Liver (tissue), 8 donors: ENCODE measurements at regions not wholly inside any gene's neighbourhood (a gene's known extent, or its start where the extent isn't known, plus 50 kb on each side); places are given as distances from the start of the nearest gene placed in this dataset.

Experiments used
- DNase-seq: peaks from one replicate; pipeline ENCODE4 v3.0.0-alpha.2; 2017; ENCODE audit warnings: low spot score
- H3K27ac ChIP-seq, 2 donors: one replicate each; pipeline ENCODE4 v1.7.0; 2013; ENCODE audit warnings: inconsistent platforms in 2 of 2, low read length in 2 of 2, control low read depth in 1 of 2, low read depth in 1 of 2, mild to moderate bottlenecking in 1 of 2
- H3K27me3 ChIP-seq, 4 donors: one replicate each; pipeline versions ENCODE4 v1.6.1 to v1.7.0; 2013; ENCODE audit warnings: low read length in 3 of 4, inconsistent platforms in 1 of 4, mild to moderate bottlenecking in 1 of 4, moderate library complexity in 1 of 4; ENCODE audit not compliant: control insufficient read depth in 4 of 4, insufficient read depth in 4 of 4
- H3K36me3 ChIP-seq, 4 donors: one replicate each; pipeline versions ENCODE4 v1.6.1 to v1.7.0; 2013; ENCODE audit warnings: low read length in 3 of 4, mild to moderate bottlenecking in 3 of 4, low read depth in 1 of 4, moderate library complexity in 1 of 4; ENCODE audit not compliant: control insufficient read depth in 4 of 4, insufficient read depth in 3 of 4
- H3K4me1 ChIP-seq, 4 donors: one replicate each; pipeline versions ENCODE4 v1.6.1 to v1.7.0; 2013; ENCODE audit warnings: low read length in 3 of 4, mild to moderate bottlenecking in 3 of 4, moderate library complexity in 1 of 4; ENCODE audit not compliant: control insufficient read depth in 4 of 4, insufficient read depth in 4 of 4
- H3K4me3 ChIP-seq, 3 donors: one replicate each; pipeline versions ENCODE4 v1.6.1 to v1.7.0; 2013; ENCODE audit warnings: low read length in 3 of 3, control low read depth in 1 of 3, low read depth in 1 of 3, mild to moderate bottlenecking in 1 of 3
- H3K9ac ChIP-seq, 2 donors: one replicate each; pipeline ENCODE4 v1.7.0; 2013; ENCODE audit warnings: low read length in 2 of 2, mild to moderate bottlenecking in 2 of 2, moderate library complexity in 2 of 2, control low read depth in 1 of 2, low read depth in 1 of 2
- H3K9me3 ChIP-seq, 4 donors: one replicate each; pipeline versions ENCODE4 v1.6.1 to v1.7.0; 2013; ENCODE audit warnings: low read length in 3 of 4; ENCODE audit not compliant: control insufficient read depth in 4 of 4
- ATF3 ChIP-seq: IDR thresholded peaks from 2 replicates; pipeline ENCODE4 v1.6.1; 2016; ENCODE audit warnings: antibody characterized with exemption
- CTCF ChIP-seq: fragments of 150-350 bp; IDR thresholded peaks from 2 replicates; pipeline ENCODE4 v1.5.1; 2017; ENCODE audit warnings: improper control_type of control experiment, low read depth, low read length; ENCODE audit not compliant: missing input control
- EGR1 ChIP-seq, 2 donors: IDR thresholded peaks; 2 replicates each; pipeline ENCODE4 v1.6.1; 2016 to 2018; ENCODE audit warnings: antibody characterized with exemption in 2 of 2, low read depth in 2 of 2
- FOXA1 ChIP-seq: IDR thresholded peaks from 2 replicates; pipeline ENCODE4 v1.6.1; 2016; ENCODE audit warnings: antibody characterized with exemption
- FOXA2 ChIP-seq: IDR thresholded peaks from 2 replicates; pipeline ENCODE4 v1.6.1; 2016; ENCODE audit warnings: antibody characterized with exemption
- GABPA ChIP-seq, 2 donors: IDR thresholded peaks in 1 of 2; conservative IDR thresholded peaks in 1 of 2; 2 replicates each; pipeline ENCODE4 v1.6.1; 2016; ENCODE audit warnings: antibody characterized with exemption in 2 of 2, mild to moderate bottlenecking in 1 of 2, moderate library complexity in 1 of 2
- HNF4A ChIP-seq, 2 donors: conservative IDR thresholded peaks; 2 replicates each; pipeline ENCODE4 v1.6.1; 2016; ENCODE audit warnings: antibody characterized with exemption in 2 of 2, mild to moderate bottlenecking in 2 of 2
- HNF4G ChIP-seq: IDR thresholded peaks from 2 replicates; pipeline ENCODE4 v1.6.1; 2016; ENCODE audit warnings: antibody characterized with exemption
- JUND ChIP-seq, 2 donors: IDR thresholded peaks; 2 replicates each; pipeline ENCODE4 v1.6.1; 2016; ENCODE audit warnings: antibody characterized with exemption in 2 of 2
- MAX ChIP-seq: IDR thresholded peaks from 2 replicates; pipeline ENCODE4 v1.6.1; 2016; ENCODE audit warnings: antibody characterized with exemption
- NR2F2 ChIP-seq: IDR thresholded peaks from 2 replicates; pipeline ENCODE4 v1.6.1; 2016; ENCODE audit warnings: antibody characterized with exemption
- RAD21 ChIP-seq, 2 donors: IDR thresholded peaks; 2 replicates each; pipeline ENCODE4 v1.6.1; 2016; ENCODE audit warnings: antibody characterized with exemption in 2 of 2, mild to moderate bottlenecking in 2 of 2
- REST ChIP-seq: IDR thresholded peaks from 2 replicates; pipeline ENCODE4 v1.6.1; 2016; ENCODE audit warnings: antibody characterized with exemption, mild to moderate bottlenecking
- RXRA ChIP-seq, 2 donors: IDR thresholded peaks; 2 replicates each; pipeline ENCODE4 v1.6.1; 2017 to 2018; ENCODE audit warnings: antibody characterized with exemption in 2 of 2, mild to moderate bottlenecking in 1 of 2
- TAF1 ChIP-seq: conservative IDR thresholded peaks from 2 replicates; pipeline ENCODE4 v1.6.1; 2016; ENCODE audit warnings: antibody characterized with exemption, mild to moderate bottlenecking
- YY1 ChIP-seq: IDR thresholded peaks from 2 replicates; pipeline ENCODE4 v1.6.1; 2016; ENCODE audit warnings: antibody characterized with exemption, mild to moderate bottlenecking
- WGBS: extraction: QIAGEN DNeasy Blood & Tissue Kit; methylation state at CpG from one replicate; pipeline ENCODE4 v1.1.7; 2013; 5-methylcytosine and 5-hydroxymethylcytosine counted together
- TF ChIP-seq, protein P1 (sequence below): IDR thresholded peaks from 2 replicates; pipeline ENCODE4 v1.6.1; 2016; ENCODE audit warnings: antibody characterized with exemption
- donor health status: healthy.
- donor health status: healthy.
- donor health status: healthy.
- donor health status: healthy.
- donor health status: healthy.

DNA sequence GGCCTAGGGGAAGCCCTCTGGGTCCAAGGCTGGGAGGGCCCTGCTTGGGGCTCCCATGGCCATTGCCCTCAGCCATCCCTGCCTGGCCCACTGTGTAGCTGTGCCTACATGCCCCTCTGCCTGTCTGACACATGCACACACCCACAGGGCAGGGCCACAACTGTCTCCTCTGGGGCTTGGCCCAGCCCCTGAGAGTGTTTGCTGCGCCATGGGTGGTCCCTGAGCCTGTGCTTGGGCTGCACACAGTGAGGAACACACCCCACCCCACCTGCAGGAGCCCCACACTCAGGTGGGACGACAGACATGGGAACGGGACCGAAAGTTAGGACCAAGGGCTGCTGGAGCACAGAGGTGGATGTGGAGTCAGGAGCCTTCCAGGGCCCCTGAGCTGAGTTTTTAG is 489.5 kb downstream of the TBC1D22A start:
- no peaks in the 10 kb centered on the region for H3K9me3 ChIP-seq
- H3K4me3 ChIP-seq: no peak overlapping the region
- TF ChIP-seq, protein P1, sequence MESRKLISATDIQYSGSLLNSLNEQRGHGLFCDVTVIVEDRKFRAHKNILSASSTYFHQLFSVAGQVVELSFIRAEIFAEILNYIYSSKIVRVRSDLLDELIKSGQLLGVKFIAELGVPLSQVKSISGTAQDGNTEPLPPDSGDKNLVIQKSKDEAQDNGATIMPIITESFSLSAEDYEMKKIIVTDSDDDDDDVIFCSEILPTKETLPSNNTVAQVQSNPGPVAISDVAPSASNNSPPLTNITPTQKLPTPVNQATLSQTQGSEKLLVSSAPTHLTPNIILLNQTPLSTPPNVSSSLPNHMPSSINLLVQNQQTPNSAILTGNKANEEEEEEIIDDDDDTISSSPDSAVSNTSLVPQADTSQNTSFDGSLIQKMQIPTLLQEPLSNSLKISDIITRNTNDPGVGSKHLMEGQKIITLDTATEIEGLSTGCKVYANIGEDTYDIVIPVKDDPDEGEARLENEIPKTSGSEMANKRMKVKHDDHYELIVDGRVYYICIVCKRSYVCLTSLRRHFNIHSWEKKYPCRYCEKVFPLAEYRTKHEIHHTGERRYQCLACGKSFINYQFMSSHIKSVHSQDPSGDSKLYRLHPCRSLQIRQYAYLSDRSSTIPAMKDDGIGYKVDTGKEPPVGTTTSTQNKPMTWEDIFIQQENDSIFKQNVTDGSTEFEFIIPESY: no peak
- TF ChIP-seq YY1: no peak
- no peak for TF ChIP-seq REST
- TF ChIP-seq MAX: no peak
- TF ChIP-seq FOXA1: no peak
- TF ChIP-seq FOXA2: no peak
- TF ChIP-seq TAF1: no peak
- TF ChIP-seq HNF4G: no peak
- no peak for TF ChIP-seq HNF4A (conservative IDR thresholded peaks at IDR 0.05)
- TF ChIP-seq CTCF: no peak
- TF ChIP-seq RXRA (IDR thresholded peaks at IDR 0.05): no peak
- TF ChIP-seq JUND (IDR thresholded peaks at IDR 0.05): no peak
- no peak for TF ChIP-seq EGR1 (IDR thresholded peaks at IDR 0.05; ENCODE audit: low read depth in 2 of 2)
- TF ChIP-seq GABPA (IDR thresholded peaks at IDR 0.05 in 1 of 2, conservative IDR thresholded peaks at IDR 0.05 in 1 of 2): no peak
- TF ChIP-seq ATF3: no peak
- TF ChIP-seq RAD21 (IDR thresholded peaks at IDR 0.05): no peak
- no peak for TF ChIP-seq NR2F2
- peaks cover 0 to 4% (median 0%) of the 10 kb centered on the region in 4 donors for H3K27me3 ChIP-seq
- H3K36me3 ChIP-seq: no peaks in the 10 kb centered on the region
- H3K9ac ChIP-seq: no peak overlapping the region
- no peak overlapping the region for H3K27ac ChIP-seq
- 81% methylated on average over 4 of the region's 4 CpGs for WGBS
- peak; percentile 22 for DNase-seq
- no peaks in the 10 kb centered on the region for H3K4me1 ChIP-seq
